ENCODE measurements at regions not wholly inside any gene's neighbourhood (a gene's known extent, or its start where the extent isn't known, plus 50 kb on each side); places are given as distances from the start of the nearest gene placed in this dataset.

- H2BK20ac ChIP-seq (ENCODE audit: low read depth, low read length, poor library complexity, severe bottlenecking): no peak overlapping the region
- H2BK15ac ChIP-seq (ENCODE audit: low read depth, low read length): no peak overlapping the region
- H3K9me3 Mint-ChIP-seq: peaks cover 6 to 13% of the 10 kb centered on the region in 2 experiments; a peak in 4 of 5 replicates
- no peak overlapping the region for H3K4me2 ChIP-seq (ENCODE audit: insufficient read depth, insufficient read length, low read length)
- H3K9ac ChIP-seq (ENCODE audit: extremely low read depth, insufficient read length, low read length): no peak overlapping the region
- H2BK12ac ChIP-seq (ENCODE audit: insufficient read length, low read depth, low read length): no peak overlapping the region
- TF ChIP-seq, protein P1, sequence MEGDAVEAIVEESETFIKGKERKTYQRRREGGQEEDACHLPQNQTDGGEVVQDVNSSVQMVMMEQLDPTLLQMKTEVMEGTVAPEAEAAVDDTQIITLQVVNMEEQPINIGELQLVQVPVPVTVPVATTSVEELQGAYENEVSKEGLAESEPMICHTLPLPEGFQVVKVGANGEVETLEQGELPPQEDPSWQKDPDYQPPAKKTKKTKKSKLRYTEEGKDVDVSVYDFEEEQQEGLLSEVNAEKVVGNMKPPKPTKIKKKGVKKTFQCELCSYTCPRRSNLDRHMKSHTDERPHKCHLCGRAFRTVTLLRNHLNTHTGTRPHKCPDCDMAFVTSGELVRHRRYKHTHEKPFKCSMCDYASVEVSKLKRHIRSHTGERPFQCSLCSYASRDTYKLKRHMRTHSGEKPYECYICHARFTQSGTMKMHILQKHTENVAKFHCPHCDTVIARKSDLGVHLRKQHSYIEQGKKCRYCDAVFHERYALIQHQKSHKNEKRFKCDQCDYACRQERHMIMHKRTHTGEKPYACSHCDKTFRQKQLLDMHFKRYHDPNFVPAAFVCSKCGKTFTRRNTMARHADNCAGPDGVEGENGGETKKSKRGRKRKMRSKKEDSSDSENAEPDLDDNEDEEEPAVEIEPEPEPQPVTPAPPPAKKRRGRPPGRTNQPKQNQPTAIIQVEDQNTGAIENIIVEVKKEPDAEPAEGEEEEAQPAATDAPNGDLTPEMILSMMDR (conservative IDR thresholded peaks at IDR 0.05): no peak
- no peak overlapping the region for H3K4me3 Mint-ChIP-seq
- peaks cover 29 to 52% (median 47%) of the 10 kb centered on the region in 3 experiments for H3K36me3 Mint-ChIP-seq (ENCODE audit: insufficient read depth in 1 of 3, low read depth in 3 of 3)
- H3T11ph ChIP-seq (ENCODE audit: low read length): no peak overlapping the region
- no peak overlapping the region for H4K5ac ChIP-seq (ENCODE audit: insufficient read length, low read depth, low read length)
- no peak overlapping the region for H3K23ac ChIP-seq (ENCODE audit: insufficient read length, low read depth, low read length)
- H3K27me3 ChIP-seq (ENCODE audit: insufficient read depth, low read length): no peaks in the 10 kb centered on the region
- H2BK120ac ChIP-seq (ENCODE audit: low read depth, low read length, poor library complexity, severe bottlenecking): no peak overlapping the region
- H3K79me2 ChIP-seq (ENCODE audit: insufficient read depth, low read length): peaks cover 4% of the 10 kb centered on the region; the same call in 1 of the 2 replicates
- no peak overlapping the region for H4K91ac ChIP-seq (ENCODE audit: insufficient read length, low read depth, low read length)
- no peak overlapping the region for H3K27ac ChIP-seq (ENCODE audit: insufficient read length, low read depth, low read length)
- peaks cover 0 to 5% of the 10 kb centered on the region in 2 experiments; a peak in 1 of 4 replicates for H3K4me1 Mint-ChIP-seq
- H3K4me1 ChIP-seq (ENCODE audit: insufficient read depth, low read length): no peaks in the 10 kb centered on the region
- no peaks in the 10 kb centered on the region for H3K23me2 ChIP-seq (ENCODE audit: insufficient read length, low read depth, low read length, poor library complexity, severe bottlenecking)
- no peak overlapping the region for H3K14ac ChIP-seq (ENCODE audit: insufficient read depth, low read length)
- no peaks in the 10 kb centered on the region for H3K9me3 ChIP-seq (ENCODE audit: control insufficient read depth, low read depth, low read length)
- H2AK5ac ChIP-seq (ENCODE audit: insufficient read length, low read length): no peak overlapping the region
- no peak overlapping the region for H3K18ac ChIP-seq (ENCODE audit: insufficient read length, low read depth, low read length)
- H3K4ac ChIP-seq (ENCODE audit: low read depth, low read length): no peak overlapping the region
- no peak overlapping the region for H4K8ac ChIP-seq (replicated peaks; ENCODE audit: insufficient read length, low read depth, low read length)
- no peak overlapping the region for H2BK5ac ChIP-seq (ENCODE audit: insufficient read length, low read length)
- no peak overlapping the region for H3K56ac ChIP-seq (ENCODE audit: insufficient read length, low read depth, low read length)
- no peak overlapping the region for H2AFZ ChIP-seq (ENCODE audit: low read length)
- H3K27me3 Mint-ChIP-seq (ENCODE audit: low read depth): no peaks in the 10 kb centered on the region
- H3K79me1 ChIP-seq (ENCODE audit: insufficient read depth, low read depth, low read length, poor library complexity, severe bottlenecking): peaks cover 9% of the 10 kb centered on the region
- WGBS (ENCODE audit: extremely low coverage, insufficient read length, low lambda C conversion rate): no CpG with 5 or more reads among the region's 3 CpGs
- H4K20me1 ChIP-seq (ENCODE audit: control insufficient read depth, insufficient read depth, insufficient read length): no peaks in the 10 kb centered on the region
- no peak overlapping the region for H3K27ac Mint-ChIP-seq
- no peak for DNase-seq
These were observed 263.3 kb downstream of the SOX4 start for GRCh38 chr6:21856844-21857243.
